Embryonic facial prominence (tissue), 1 donor: ENCODE measurements at regions not wholly inside any gene's neighbourhood (a gene's known extent, or its start where the extent isn't known, plus 50 kb on each side); places are given as distances from the start of the nearest gene placed in this dataset.
"Not testable (repeated sequence)": the region's sequence is repeated elsewhere in the genome, so short reads cannot be mapped to it uniquely, and the experiment has no call there.

Source experiments
- DNase-seq: peaks from one replicate; pipeline ENCODE4 v3.0.0-alpha.2; 2016; ENCODE audit errors: extremely low spot score

DNA sequence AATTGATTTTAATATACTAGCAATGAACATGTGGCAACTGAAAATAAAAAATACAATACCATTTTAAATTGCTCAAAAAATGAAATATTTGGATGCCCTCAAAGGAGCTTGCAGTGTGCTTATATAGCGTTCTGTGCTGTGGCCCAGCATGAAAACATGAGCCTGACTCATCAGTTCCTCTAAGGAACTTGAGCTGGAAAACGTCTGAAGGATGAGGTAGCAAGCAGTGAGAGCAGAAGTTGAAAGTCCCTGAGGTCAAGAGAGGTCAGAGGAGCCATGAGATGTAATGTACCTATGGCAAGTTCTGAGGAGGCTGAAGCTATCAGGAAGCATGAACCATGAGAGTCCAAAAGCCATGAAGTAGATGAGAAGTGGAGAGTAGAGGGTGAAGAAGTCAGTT, 59.7 kb downstream of the HMGB3 start:
- DNase-seq, result no peak

DNA sequence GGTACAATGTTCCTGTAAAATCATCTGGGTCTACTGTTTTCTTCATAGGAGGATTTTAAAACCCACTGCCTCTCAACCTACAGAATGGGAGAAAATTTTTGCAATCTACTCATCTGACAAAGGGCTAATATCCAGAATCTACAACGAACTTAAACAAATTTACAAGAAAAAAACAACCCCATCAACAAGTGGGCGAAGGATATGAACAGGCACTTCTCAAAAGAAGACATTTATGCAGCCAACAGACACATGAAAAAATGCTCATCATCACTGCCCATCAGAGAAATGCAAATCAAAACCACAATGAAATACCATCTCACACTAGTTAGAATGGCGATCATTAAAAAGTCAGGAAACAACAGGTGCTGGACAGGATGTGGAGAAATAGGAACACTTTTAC, 83.2 kb downstream of the HMGB3 start:
- DNase-seq, result not testable (repeated sequence)

DNA sequence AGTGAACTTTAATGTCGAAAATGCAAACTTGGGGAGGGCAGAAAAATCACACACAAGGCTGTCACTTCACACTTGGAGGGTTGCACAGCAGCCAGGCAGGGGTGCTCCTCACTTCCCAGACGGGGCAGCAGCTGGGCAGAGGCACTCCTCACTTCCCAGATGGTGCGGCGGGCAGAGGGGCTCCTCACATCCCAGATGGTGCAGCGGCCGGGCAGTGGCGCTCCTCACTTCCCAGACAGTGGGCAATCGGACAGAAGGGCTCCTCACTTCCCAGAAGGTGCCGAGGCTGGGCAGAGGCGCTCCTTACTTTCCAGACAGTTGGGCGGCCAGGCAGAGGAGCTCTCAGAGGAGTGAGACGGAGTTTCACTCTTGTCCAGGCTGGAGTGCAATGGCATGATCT, 90.6 kb downstream of the HMGB3 start:
- no peak for DNase-seq

GRCh38 chrX:151081016-151081415, 95.4 kb upstream of the GPR50 start:
- DNase-seq, result no peak

GRCh38 chrX:151082077-151082948, 94.1 kb upstream of the GPR50 start:
- DNase-seq, result peak; percentile 7

GRCh38 chrX:151084454-151084853, 91.9 kb upstream of the GPR50 start:
- no peak for DNase-seq

GRCh38 chrX:151085207-151085606, 91.2 kb upstream of the GPR50 start:
- DNase-seq, result no peak

GRCh38 chrX:151088221-151088620, 88.2 kb upstream of the GPR50 start:
- DNase-seq, result no peak

DNA sequence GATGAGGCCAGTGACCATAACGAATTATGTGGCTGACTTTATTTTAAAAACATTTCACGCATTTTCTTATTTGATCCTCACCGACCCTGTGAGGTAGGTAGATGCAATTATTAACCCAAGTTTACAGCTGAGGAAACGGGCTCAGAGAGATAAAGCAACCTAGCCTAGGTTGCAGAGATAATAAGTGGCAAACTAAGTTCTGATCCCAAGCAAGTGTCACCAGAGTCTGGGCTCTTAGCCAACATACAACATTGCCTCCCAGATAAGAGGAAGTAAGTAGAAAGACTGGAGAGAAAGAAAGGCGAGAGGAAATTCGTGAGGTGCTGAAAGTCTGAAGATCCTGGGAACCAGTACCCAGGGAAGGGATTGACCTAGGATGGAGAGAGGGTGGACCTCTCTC, 77.4 kb upstream of the GPR50 start:
- DNase-seq, result no peak

- no peak for DNase-seq
Measured at GRCh38 chrX:151100799-151101198, 75.6 kb upstream of the GPR50 start.

DNA sequence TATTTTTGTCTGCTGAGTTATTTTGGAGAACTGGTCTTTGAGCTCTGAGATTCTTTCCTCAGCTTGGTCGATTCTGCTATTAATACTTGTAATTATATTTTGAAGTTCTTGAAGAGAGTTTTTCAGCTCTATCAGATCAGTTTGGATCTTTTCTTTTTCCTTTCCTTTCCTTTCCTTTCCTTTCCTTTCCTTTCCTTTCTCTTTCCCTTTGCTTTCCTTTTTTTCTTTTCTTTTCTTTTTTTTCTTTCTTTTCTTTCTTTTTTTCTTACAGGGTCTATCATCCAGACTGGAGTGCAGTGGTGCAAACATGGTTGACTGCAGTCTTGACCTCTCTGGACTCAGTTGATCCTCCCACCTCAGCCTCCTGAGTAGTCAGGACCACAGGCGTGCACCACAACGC, 63.2 kb upstream of the GPR50 start:
- not testable (repeated sequence) for DNase-seq
